UCSD-AML1 (cell line): ENCODE measurements at regions not wholly inside any gene's neighbourhood (a gene's known extent, or its start where the extent isn't known, plus 50 kb on each side); places are given as distances from the start of the nearest gene placed in this dataset.

Experiments
- DNase-seq: peaks from one replicate; lab custom pipeline; 2025; ENCODE audit not compliant: unreplicated experiment; lab: John Stamatoyannopoulos, UW

GRCh38 chr5:129821477-129822131 is 73.7 kb downstream of the MINAR2 start:
- DNase-seq: no peak

GRCh38 chr5:129830288-129830687 is 74.0 kb upstream of the CHSY3 start:
- no peak for DNase-seq

GRCh38 chr5:129836321-129836720 is 67.9 kb upstream of the CHSY3 start:
- no peak for DNase-seq

GRCh38 chr5:129844764-129845163 is 59.5 kb upstream of the CHSY3 start:
- no peak for DNase-seq

GRCh38 chr5:129852747-129853352 is 51.4 kb upstream of the CHSY3 start:
- peak; percentile 65 for DNase-seq

- no peak for DNase-seq
Measured at GRCh38 chr5:129853588-129853987, 50.7 kb upstream of the CHSY3 start.
